ENCODE measurements at regions not wholly inside any gene's neighbourhood (a gene's known extent, or its start where the extent isn't known, plus 50 kb on each side); places are given as distances from the start of the nearest gene placed in this dataset.

DNA sequence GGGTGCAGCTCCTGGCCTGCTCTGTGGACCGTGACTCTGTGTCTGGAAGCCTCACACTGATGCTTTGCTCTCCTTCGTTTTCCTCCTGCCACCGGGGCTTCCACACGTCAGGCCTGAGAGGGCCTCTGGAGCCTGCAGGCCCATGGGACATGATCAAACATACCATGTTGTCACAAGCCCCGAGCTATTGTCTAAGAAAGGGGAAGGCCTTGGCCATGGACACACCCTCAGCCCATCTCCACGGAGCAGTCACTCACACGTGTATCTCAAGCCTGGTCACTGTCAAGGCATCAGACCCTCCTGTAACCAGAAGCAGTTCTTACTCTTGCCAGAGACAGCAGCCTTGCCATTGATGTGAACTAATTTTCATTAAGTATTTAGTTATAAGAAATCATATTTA, 814.1 kb upstream of the SALL3 start:
- Mint-ChIP-seq H3K27ac (no peak overlapping the region), H3K27me3 (ENCODE audit: low read depth) (no peaks in the 10 kb centered on the region), H3K4me1 (ENCODE audit: low read depth) (no peaks in the 10 kb centered on the region), H3K36me3 (ENCODE audit: low read depth) (no peaks in the 10 kb centered on the region), H3K4me3 (ENCODE audit: low read depth) (no peak overlapping the region), H3K9me3 (peaks cover 1% of the 10 kb centered on the region)
- intact Hi-C loops (cut with micrococcal nuclease), result no loop called here
- DNase-seq (ENCODE audit: low spot score), result no peak

DNA sequence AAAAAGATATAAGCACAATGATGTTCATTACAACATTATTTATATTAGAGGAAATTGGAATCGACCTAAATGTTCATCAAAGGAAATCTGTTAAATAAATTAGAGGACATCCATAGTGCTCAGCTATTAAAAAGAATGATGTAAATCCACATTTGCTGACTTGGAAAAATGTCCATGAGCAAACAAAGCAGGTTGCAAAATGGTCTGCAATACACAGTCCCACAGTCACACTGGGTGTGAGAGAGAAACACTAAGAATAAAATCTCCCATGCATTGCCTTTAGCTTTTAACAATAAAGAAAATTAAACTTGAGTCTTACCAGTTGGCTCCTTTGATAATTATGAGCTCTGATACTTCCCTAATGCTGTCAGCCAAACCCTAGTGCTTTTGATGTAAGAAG, 811.1 kb upstream of the SALL3 start:
- DNase-seq (ENCODE audit: low spot score), result no peak
- Mint-ChIP-seq H3K4me1 (ENCODE audit: low read depth) (no peaks in the 10 kb centered on the region), H3K9me3 (no peaks in the 10 kb centered on the region), H3K27me3 (ENCODE audit: low read depth) (no peaks in the 10 kb centered on the region), H3K4me3 (ENCODE audit: low read depth) (no peak overlapping the region), H3K27ac (no peak overlapping the region), H3K36me3 (ENCODE audit: low read depth) (no peaks in the 10 kb centered on the region)
- intact Hi-C loops (cut with micrococcal nuclease), result no loop called here

DNA sequence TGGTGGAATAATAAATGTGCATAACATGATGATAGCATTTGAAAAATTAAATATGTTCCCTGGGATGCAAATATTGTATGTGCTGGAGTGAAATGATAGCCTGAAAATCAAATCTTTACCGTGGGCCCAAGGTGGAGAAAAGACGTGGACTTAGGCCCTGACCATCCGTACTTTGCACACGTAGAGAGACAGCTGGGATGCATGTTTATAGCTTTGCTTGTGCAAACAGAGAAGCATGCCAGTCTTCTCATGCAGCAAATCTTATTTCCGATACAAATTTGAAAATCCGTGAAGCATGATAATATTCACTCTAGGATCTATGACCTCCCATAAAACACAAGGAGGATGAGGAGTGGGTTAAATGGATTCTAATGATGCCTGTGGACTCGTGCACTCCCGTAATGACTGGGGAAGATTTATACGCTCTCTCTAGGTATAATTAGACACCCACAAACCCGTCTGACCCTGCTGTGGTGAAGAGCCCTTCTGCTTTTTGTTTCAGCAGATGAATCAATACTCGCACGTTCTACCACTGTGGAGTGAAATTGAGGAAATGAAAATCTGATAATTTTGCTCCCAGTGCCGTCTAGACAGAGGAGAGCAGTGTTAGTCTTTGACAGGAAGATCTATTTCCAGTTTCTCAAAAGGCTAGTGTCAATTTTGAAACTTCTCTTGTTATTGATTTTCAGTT, 810.3 kb upstream of the SALL3 start:
- peaks cover 1% of the 10 kb centered on the region for H3K9me3 Mint-ChIP-seq
- no peak overlapping the region for H3K27ac Mint-ChIP-seq
- H3K4me3 Mint-ChIP-seq (ENCODE audit: low read depth), result no peak overlapping the region
- H3K4me1 Mint-ChIP-seq (ENCODE audit: low read depth), result no peaks in the 10 kb centered on the region
- no peak for DNase-seq (ENCODE audit: low spot score)
- no peaks in the 10 kb centered on the region for H3K36me3 Mint-ChIP-seq (ENCODE audit: low read depth)
- no peaks in the 10 kb centered on the region for H3K27me3 Mint-ChIP-seq (ENCODE audit: low read depth)
- intact Hi-C loops (cut with micrococcal nuclease), result no loop called here

DNA sequence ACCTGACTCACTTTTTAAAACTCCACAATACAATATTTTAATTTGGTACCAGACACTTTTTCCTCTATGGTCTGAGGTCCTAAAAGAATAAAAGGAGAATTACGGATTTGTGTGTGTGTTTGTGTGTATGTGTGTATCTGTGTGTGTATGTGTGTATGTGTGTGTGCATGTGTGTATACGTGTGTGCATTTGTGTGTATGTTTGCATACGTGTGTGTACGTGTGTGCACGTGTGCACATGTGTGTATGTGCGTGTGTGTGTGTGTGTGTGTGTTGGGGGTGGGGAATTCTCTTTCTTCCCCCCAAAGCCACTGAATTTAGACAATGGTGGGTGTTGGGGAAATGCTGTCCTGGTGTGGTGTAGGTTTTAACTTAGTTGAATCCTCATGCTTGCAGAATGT, 807.7 kb upstream of the SALL3 start:
- Mint-ChIP-seq H3K36me3 (ENCODE audit: low read depth) (no peaks in the 10 kb centered on the region), H3K27ac (no peak overlapping the region), H3K4me1 (ENCODE audit: low read depth) (no peaks in the 10 kb centered on the region), H3K9me3 (peaks cover 22% of the 10 kb centered on the region), H3K27me3 (ENCODE audit: low read depth) (no peaks in the 10 kb centered on the region), H3K4me3 (ENCODE audit: low read depth) (no peak overlapping the region)
- intact Hi-C loops (cut with micrococcal nuclease), result no loop called here
- DNase-seq (ENCODE audit: low spot score), result no peak

DNA sequence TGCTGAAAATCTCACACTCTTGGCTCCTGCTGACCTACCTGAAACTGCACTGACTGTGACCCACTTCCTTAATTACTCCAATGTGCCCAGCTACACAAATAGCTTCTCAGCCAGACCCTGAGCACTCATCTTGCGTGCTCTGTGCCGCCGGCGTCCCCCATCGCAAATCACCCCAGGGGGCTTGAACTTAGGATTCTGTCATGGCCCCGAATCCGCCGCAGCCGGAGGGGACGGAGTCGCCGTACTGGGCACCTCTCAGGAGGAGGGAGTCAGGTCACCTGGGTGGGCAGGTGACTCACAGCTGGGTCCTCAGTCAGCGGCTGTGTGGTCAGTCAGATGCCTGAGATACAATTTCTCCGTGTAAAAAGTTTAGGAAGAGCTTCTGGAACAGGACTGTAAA, 804.9 kb upstream of the SALL3 start:
- DNase-seq (ENCODE audit: low spot score), result no peak
- Mint-ChIP-seq H3K4me1 (ENCODE audit: low read depth) (no peaks in the 10 kb centered on the region), H3K9me3 (peaks cover 29% of the 10 kb centered on the region), H3K27ac (no peak overlapping the region), H3K4me3 (ENCODE audit: low read depth) (no peak overlapping the region), H3K27me3 (ENCODE audit: low read depth) (no peaks in the 10 kb centered on the region), H3K36me3 (ENCODE audit: low read depth) (no peaks in the 10 kb centered on the region)
- intact Hi-C loops (cut with micrococcal nuclease), result no loop called here

DNA sequence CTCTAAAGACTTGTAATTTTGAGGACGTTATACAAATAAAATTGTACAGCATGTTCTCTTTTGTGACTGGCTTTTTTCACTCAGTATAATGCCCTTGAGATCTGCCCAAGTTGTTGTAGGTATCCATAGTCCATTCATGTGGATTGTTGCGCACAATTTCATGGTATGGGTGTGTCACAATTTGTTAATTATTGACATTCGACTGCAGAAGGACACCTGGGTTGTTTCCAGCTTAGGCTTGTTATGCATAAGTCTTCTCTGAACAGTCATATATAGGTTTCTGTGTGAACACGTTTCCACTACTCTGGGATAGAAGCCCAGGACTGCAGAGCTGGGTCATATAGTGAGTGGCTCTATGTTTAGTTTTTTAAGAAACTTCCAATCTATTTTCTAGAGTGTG, 800.8 kb upstream of the SALL3 start:
- Mint-ChIP-seq H3K36me3 (ENCODE audit: low read depth) (no peaks in the 10 kb centered on the region), H3K27me3 (ENCODE audit: low read depth) (no peaks in the 10 kb centered on the region), H3K4me3 (ENCODE audit: low read depth) (no peak overlapping the region), H3K27ac (no peak overlapping the region), H3K4me1 (ENCODE audit: low read depth) (no peaks in the 10 kb centered on the region), H3K9me3 (peaks cover 47% of the 10 kb centered on the region)
- intact Hi-C loops (cut with micrococcal nuclease), result no loop called here
- DNase-seq (ENCODE audit: low spot score), result no peak

DNA sequence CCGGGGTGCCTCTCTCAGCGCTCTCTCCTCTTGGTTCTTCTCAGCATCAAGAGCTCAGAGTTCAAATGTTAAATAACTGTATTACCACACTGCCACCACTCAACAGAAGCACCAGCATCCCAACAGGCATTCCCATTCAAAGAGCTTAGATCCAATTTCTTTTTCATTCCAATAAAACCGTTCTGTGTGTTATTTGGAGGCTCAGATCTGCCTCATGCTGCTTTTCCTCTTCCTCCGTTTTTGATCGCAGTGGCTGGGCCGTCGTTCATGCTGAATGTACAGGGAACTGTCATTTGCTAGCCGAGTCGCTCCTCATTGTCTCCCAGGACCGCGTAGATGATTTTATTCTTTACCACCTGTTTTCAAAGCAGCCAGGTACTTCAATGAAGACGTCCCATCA, 798.9 kb upstream of the SALL3 start:
- H3K4me1 Mint-ChIP-seq (ENCODE audit: low read depth), result no peaks in the 10 kb centered on the region
- H3K27ac Mint-ChIP-seq, result no peak overlapping the region
- intact Hi-C loops (cut with micrococcal nuclease), result no loop called here
- H3K4me3 Mint-ChIP-seq (ENCODE audit: low read depth), result no peak overlapping the region
- no peaks in the 10 kb centered on the region for H3K36me3 Mint-ChIP-seq (ENCODE audit: low read depth)
- no peak for DNase-seq (ENCODE audit: low spot score)
- peaks cover 37% of the 10 kb centered on the region for H3K9me3 Mint-ChIP-seq
- H3K27me3 Mint-ChIP-seq (ENCODE audit: low read depth), result no peaks in the 10 kb centered on the region

DNA sequence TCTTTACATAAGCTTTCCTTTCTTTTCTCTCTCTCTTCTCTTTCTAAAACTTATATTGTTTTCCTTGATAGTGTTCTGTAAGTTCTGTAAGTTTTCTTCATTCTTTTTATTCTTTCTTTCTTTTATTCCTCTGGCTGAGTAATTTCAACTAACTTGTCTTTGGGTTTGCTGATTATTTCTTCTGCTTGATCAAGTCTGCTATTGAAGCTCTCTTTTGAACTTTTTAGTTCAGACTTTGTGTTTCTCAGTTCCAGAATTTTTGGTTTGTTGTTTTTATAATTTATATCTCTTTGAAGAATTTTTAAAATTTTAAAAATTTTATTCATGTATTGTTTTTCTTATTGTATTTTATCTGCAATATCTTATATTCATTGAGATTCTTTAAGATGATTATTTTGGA, 795.8 kb upstream of the SALL3 start:
- no peaks in the 10 kb centered on the region for H3K27me3 Mint-ChIP-seq (ENCODE audit: low read depth)
- H3K36me3 Mint-ChIP-seq (ENCODE audit: low read depth), result no peaks in the 10 kb centered on the region
- no peak for DNase-seq (ENCODE audit: low spot score)
- intact Hi-C loops (cut with micrococcal nuclease), result no loop called here
- H3K4me1 Mint-ChIP-seq (ENCODE audit: low read depth), result no peaks in the 10 kb centered on the region
- H3K4me3 Mint-ChIP-seq (ENCODE audit: low read depth), result no peak overlapping the region
- H3K9me3 Mint-ChIP-seq, result peaks cover 27% of the 10 kb centered on the region
- H3K27ac Mint-ChIP-seq, result no peak overlapping the region

DNA sequence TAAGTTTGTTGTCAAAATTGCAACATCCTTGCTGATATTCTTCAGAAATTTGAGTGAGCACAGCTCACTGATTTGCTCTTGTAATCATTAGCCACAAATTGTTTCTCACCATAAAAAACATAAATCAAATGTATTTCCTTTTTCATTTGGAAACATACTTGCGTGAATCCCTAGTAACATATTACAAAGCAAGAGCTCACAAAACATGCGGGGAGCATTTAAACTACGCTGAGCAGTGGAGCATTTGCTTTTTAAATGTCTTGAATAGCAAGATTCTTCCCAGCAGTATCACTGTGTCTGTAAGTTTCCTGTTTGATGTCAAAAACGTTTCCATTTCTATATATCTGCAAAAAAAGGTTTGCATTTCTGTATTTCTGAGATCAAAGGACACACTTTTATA, 788.3 kb upstream of the SALL3 start:
- no peak overlapping the region for H3K4me3 Mint-ChIP-seq (ENCODE audit: low read depth)
- intact Hi-C loops (cut with micrococcal nuclease), result no loop called here
- no peaks in the 10 kb centered on the region for H3K36me3 Mint-ChIP-seq (ENCODE audit: low read depth)

DNA sequence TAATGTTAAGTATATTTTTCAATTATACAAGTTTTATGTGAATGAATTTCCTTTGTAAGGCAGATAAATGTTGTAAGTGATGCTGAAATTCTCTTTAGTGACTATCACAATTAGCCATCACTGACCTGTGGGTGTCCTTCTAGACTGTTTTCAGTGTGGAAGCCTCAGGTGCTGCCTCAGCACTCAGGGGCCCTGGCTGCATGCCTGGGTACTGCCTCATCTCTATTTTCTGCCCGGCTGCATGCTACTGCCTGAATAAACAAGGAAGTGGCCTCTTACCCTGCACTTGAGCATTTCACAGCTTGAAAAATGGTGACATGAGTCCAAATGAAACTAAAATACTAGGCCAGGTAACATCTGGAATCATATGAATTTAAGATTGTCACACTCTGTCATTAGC, 787.6 kb upstream of the SALL3 start:
- no peak overlapping the region for H3K4me3 Mint-ChIP-seq (ENCODE audit: low read depth)
- H3K4me1 Mint-ChIP-seq (ENCODE audit: low read depth), result no peaks in the 10 kb centered on the region
- no peaks in the 10 kb centered on the region for H3K36me3 Mint-ChIP-seq (ENCODE audit: low read depth)
- no peaks in the 10 kb centered on the region for H3K27me3 Mint-ChIP-seq (ENCODE audit: low read depth)
- peaks cover 12% of the 10 kb centered on the region for H3K9me3 Mint-ChIP-seq
- no peak for DNase-seq (ENCODE audit: low spot score)
- no peak overlapping the region for H3K27ac Mint-ChIP-seq
- intact Hi-C loops (cut with micrococcal nuclease), result no loop called here

More for the DNA sequence above, 788.3 kb upstream of the SALL3 start:
- Mint-ChIP-seq H3K27ac (no peak overlapping the region), H3K4me1 (ENCODE audit: low read depth) (no peaks in the 10 kb centered on the region), H3K27me3 (ENCODE audit: low read depth) (no peaks in the 10 kb centered on the region), H3K9me3 (peaks cover 11% of the 10 kb centered on the region)
- DNase-seq (ENCODE audit: low spot score), result no peak

DNA sequence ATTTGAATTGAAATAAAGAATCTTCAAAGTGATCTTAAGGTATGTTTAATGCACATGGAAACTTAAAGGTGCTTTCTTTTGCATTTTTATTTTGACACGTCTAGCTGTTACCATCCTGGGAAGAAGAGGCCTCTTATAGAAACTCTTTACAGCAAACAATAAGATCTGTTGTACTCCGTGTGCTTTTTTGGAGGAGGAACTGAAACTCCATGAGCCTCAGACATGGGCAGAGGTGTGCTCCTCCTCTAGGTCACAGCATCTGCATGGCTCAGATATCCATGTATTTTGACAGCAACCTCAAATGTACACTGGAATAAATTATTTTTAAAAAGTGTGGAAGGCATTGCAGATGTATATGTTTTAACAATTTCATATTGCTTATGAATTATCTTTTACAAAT, 783.3 kb upstream of the SALL3 start:
- no peaks in the 10 kb centered on the region for H3K36me3 Mint-ChIP-seq (ENCODE audit: low read depth)
- peaks cover 11% of the 10 kb centered on the region for H3K9me3 Mint-ChIP-seq
- no peaks in the 10 kb centered on the region for H3K4me1 Mint-ChIP-seq (ENCODE audit: low read depth)
- intact Hi-C loops (cut with micrococcal nuclease), result no loop called here
- H3K4me3 Mint-ChIP-seq (ENCODE audit: low read depth), result no peak overlapping the region
- H3K27me3 Mint-ChIP-seq (ENCODE audit: low read depth), result no peaks in the 10 kb centered on the region
- DNase-seq (ENCODE audit: low spot score), result no peak
- no peak overlapping the region for H3K27ac Mint-ChIP-seq

DNA sequence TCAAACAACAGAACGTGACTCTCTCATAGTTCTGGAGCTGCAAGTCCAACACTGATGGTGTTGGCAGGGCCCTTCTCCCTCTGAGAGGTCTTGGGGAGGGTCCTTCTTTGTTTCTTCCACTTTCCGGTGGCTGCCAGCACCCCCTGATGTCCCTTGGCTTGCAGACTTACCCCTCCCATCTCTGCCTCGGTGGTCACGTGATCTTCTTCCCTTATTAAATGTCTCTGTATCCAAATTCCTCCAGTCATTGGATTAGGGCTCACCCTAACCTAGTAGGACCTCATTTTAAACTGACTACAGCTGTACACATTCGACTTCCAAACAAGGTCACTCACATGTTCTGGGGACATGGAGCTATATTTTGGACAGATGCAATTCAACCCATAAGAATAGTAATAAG, 780.6 kb upstream of the SALL3 start:
- Mint-ChIP-seq H3K4me3 (ENCODE audit: low read depth) (no peak overlapping the region), H3K9me3 (peaks cover 25% of the 10 kb centered on the region), H3K27me3 (ENCODE audit: low read depth) (no peaks in the 10 kb centered on the region), H3K27ac (no peak overlapping the region), H3K36me3 (ENCODE audit: low read depth) (no peaks in the 10 kb centered on the region), H3K4me1 (ENCODE audit: low read depth) (no peaks in the 10 kb centered on the region)
- DNase-seq (ENCODE audit: low spot score), result no peak
- intact Hi-C loops (cut with micrococcal nuclease), result no loop called here

DNA sequence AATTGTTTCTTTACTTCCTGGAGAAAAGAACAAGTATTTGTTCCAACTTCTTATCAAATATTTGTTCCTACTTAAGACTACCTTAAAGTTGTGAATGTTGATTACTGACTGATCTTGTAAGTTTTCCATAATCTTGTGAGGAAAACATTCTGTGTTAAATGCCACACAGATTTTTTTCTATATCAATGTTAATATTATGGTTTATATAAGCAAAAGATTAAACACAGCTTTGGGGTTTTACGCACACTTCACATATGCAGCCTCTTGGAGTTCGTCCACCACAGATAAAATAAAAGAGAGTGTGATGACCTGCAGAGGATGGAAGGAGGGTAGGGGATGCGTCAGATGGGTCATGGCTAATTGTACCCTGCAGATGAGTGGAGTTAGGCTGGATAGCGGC, 780.0 kb upstream of the SALL3 start:
- peaks cover 25% of the 10 kb centered on the region for H3K9me3 Mint-ChIP-seq
- no peak for DNase-seq (ENCODE audit: low spot score)
- no peak overlapping the region for H3K27ac Mint-ChIP-seq
- intact Hi-C loops (cut with micrococcal nuclease), result no loop called here
- no peak overlapping the region for H3K4me3 Mint-ChIP-seq (ENCODE audit: low read depth)
- no peaks in the 10 kb centered on the region for H3K4me1 Mint-ChIP-seq (ENCODE audit: low read depth)
- no peaks in the 10 kb centered on the region for H3K27me3 Mint-ChIP-seq (ENCODE audit: low read depth)
- H3K36me3 Mint-ChIP-seq (ENCODE audit: low read depth), result no peaks in the 10 kb centered on the region

DNA sequence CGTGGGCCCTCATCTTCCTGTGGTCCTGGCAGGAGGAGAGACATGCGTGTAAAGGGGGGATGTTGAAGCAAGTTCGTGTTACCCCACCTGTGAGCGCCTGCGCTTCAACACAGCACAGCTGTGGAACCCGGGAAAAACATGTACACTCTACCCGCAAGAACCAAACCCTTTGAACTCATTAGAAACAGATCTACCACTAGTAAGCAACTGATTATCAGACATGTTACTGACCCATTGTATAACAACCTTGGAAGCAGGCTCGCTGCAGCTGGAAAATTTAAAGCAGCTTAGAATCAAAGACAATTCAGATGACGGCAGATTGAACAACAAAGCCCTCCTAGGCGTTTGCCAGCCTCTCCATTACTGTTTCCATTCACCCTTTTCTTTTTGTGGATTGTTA, 771.7 kb upstream of the SALL3 start:
- DNase-seq (ENCODE audit: low spot score), result no peak
- Mint-ChIP-seq H3K9me3 (no peaks in the 10 kb centered on the region), H3K4me1 (ENCODE audit: low read depth) (no peaks in the 10 kb centered on the region), H3K4me3 (ENCODE audit: low read depth) (no peak overlapping the region), H3K27me3 (ENCODE audit: low read depth) (no peaks in the 10 kb centered on the region), H3K27ac (no peak overlapping the region), H3K36me3 (ENCODE audit: low read depth) (no peaks in the 10 kb centered on the region)
- intact Hi-C loops (cut with micrococcal nuclease), result no loop called here

Measured in activated T-helper 2 cell treated with anti-CD3 and anti-CD28 coated beads, Interferon-gamma antibody, Interleukin-2, Interleukin-4, amounts not matched to agents 10 μg/mL and 5 μg/mL and 100 μg/mL, durations not matched to agents 14 hours and 24 hours and 36 hours (primary cell).